PFSK-1 (cell line): ENCODE measurements at regions not wholly inside any gene's neighbourhood (a gene's known extent, or its start where the extent isn't known, plus 50 kb on each side); places are given as distances from the start of the nearest gene placed in this dataset.

Experiments used
- FOXP2 ChIP-seq: optimal IDR thresholded peaks from 2 replicates; pipeline ENCODE3; 2011; ENCODE audit warnings: borderline replicate concordance, control low read depth, inconsistent platforms; ENCODE audit not compliant: insufficient read depth; ENCODE audit errors: extremely low read length, extremely low read depth
- POLR2AphosphoS5 ChIP-seq: IDR thresholded peaks from 2 replicates; pipeline ENCODE4 v1.6.1; 2012; ENCODE audit warnings: low read depth, mild to moderate bottlenecking, control low read depth, low read length, moderate library complexity
- REST ChIP-seq, 2 experiments: IDR thresholded peaks; 2 replicates each; pipeline versions ENCODE4 v1.6.1 to v1.8.0; 2011 to 2012; ENCODE audit warnings: low read depth in 2 of 2, low read length in 2 of 2, control low read depth in 1 of 2, inconsistent platforms in 1 of 2, mild to moderate bottlenecking in 1 of 2, moderate library complexity in 1 of 2; ENCODE audit not compliant: insufficient read depth in 1 of 2
- SIN3A ChIP-seq: IDR thresholded peaks from 2 replicates; pipeline ENCODE4 v1.6.1; 2012; ENCODE audit warnings: mild to moderate bottlenecking, low read length, moderate library complexity, borderline replicate concordance; ENCODE audit not compliant: insufficient read depth
- TAF1 ChIP-seq: IDR thresholded peaks from 2 replicates; pipeline ENCODE4 v1.6.1; 2012; ENCODE audit warnings: low read length, control low read depth, borderline replicate concordance; ENCODE audit not compliant: insufficient read depth

GRCh38 chr3:161794551-161794950 lies 297.9 kb downstream of the OTOL1 start:
- TF ChIP-seq FOXP2 (no peak), TAF1 (no peak), POLR2AphosphoS5 (no peak), SIN3A (no peak), REST (IDR thresholded peaks at IDR 0.05; ENCODE audit: insufficient read depth in 1 of 2, low read depth in 2 of 2, low read length in 2 of 2) (no peak)

- no peak for TF ChIP-seq REST (IDR thresholded peaks at IDR 0.05; ENCODE audit: insufficient read depth in 1 of 2, low read depth in 2 of 2, low read length in 2 of 2)
- TF ChIP-seq TAF1: no peak
- no peak for TF ChIP-seq FOXP2
- no peak for TF ChIP-seq POLR2AphosphoS5
- TF ChIP-seq SIN3A: no peak
These were observed 299.7 kb downstream of the OTOL1 start for GRCh38 chr3:161796312-161796711.

- TF ChIP-seq TAF1: no peak
- TF ChIP-seq REST (IDR thresholded peaks at IDR 0.05; ENCODE audit: insufficient read depth in 1 of 2, low read depth in 2 of 2, low read length in 2 of 2): no peak
- TF ChIP-seq FOXP2: no peak
- TF ChIP-seq POLR2AphosphoS5: no peak
- TF ChIP-seq SIN3A: no peak
These were observed 300.2 kb downstream of the OTOL1 start for GRCh38 chr3:161796780-161797179.

GRCh38 chr3:161798016-161798415 lies 301.4 kb downstream of the OTOL1 start:
- TF ChIP-seq TAF1 (no peak), REST (IDR thresholded peaks at IDR 0.05; ENCODE audit: insufficient read depth in 1 of 2, low read depth in 2 of 2, low read length in 2 of 2) (no peak), SIN3A (no peak), FOXP2 (no peak), POLR2AphosphoS5 (no peak)
